NCI-H524 treated with DMSO at 0.1 percent for 48 hours (cell line): ENCODE measurements at regions not wholly inside any gene's neighbourhood (a gene's known extent, or its start where the extent isn't known, plus 50 kb on each side); places are given as distances from the start of the nearest gene placed in this dataset.
"Not testable (repeated sequence)": the region's sequence is repeated elsewhere in the genome, so short reads cannot be mapped to it uniquely, and the experiment has no call there.

ENCODE experiments used
- DNase-seq: peaks from one replicate; lab custom pipeline; 2025; lab: John Stamatoyannopoulos, UW

GRCh38 chr15:35282965-35283496 lies 197.9 kb upstream of the NANOGP8 start:
- DNase-seq: no peak

GRCh38 chr15:35281515-35281914 lies 196.4 kb upstream of the NANOGP8 start:
- DNase-seq: no peak

GRCh38 chr15:35279811-35280210 lies 194.7 kb upstream of the NANOGP8 start:
- DNase-seq: no peak

- no peak for DNase-seq
Observed at GRCh38 chr15:35271371-35272043, 186.4 kb upstream of the NANOGP8 start.

GRCh38 chr15:35260941-35261340 lies 175.8 kb upstream of the NANOGP8 start:
- no peak for DNase-seq

GRCh38 chr15:35260274-35260673 lies 175.2 kb upstream of the NANOGP8 start:
- DNase-seq: not testable (repeated sequence)

- no peak for DNase-seq
Observed at GRCh38 chr15:35256551-35256950, 171.5 kb upstream of the NANOGP8 start.

GRCh38 chr15:35256141-35256540 lies 171.0 kb upstream of the NANOGP8 start:
- no peak for DNase-seq

GRCh38 chr15:35254908-35255307 lies 169.8 kb upstream of the NANOGP8 start:
- not testable (repeated sequence) for DNase-seq

- no peak for DNase-seq
Observed at GRCh38 chr15:35254062-35254461, 169.0 kb upstream of the NANOGP8 start.

- no peak for DNase-seq
Observed at GRCh38 chr15:35252351-35252865, 167.3 kb upstream of the NANOGP8 start.

GRCh38 chr15:35247150-35247549 lies 162.1 kb upstream of the NANOGP8 start:
- no peak for DNase-seq

GRCh38 chr15:35246451-35246850 lies 161.4 kb upstream of the NANOGP8 start:
- no peak for DNase-seq

- not testable (repeated sequence) for DNase-seq
Observed at GRCh38 chr15:35245681-35246080, 160.6 kb upstream of the NANOGP8 start.

- DNase-seq: no peak
Observed at GRCh38 chr15:35244227-35244626, 159.1 kb upstream of the NANOGP8 start.

- DNase-seq: no peak
Observed at GRCh38 chr15:35243758-35244157, 158.7 kb upstream of the NANOGP8 start.

GRCh38 chr15:35239693-35240092 lies 154.6 kb upstream of the NANOGP8 start:
- DNase-seq: not testable (repeated sequence)

- not testable (repeated sequence) for DNase-seq
Observed at GRCh38 chr15:35238448-35238847, 153.4 kb upstream of the NANOGP8 start.

- no peak for DNase-seq
Observed at GRCh38 chr15:35229085-35229484, 144.0 kb upstream of the NANOGP8 start.

GRCh38 chr15:35218215-35218614 lies 133.1 kb upstream of the NANOGP8 start:
- no peak for DNase-seq

- no peak for DNase-seq
Observed at GRCh38 chr15:35215093-35215492, 130.0 kb upstream of the NANOGP8 start.

GRCh38 chr15:35211240-35211902 lies 126.3 kb upstream of the NANOGP8 start:
- DNase-seq: no peak

GRCh38 chr15:35210370-35210769 lies 125.3 kb upstream of the NANOGP8 start:
- DNase-seq: no peak
